GF-D8 (cell line): ENCODE measurements at regions not wholly inside any gene's neighbourhood (a gene's known extent, or its start where the extent isn't known, plus 50 kb on each side); places are given as distances from the start of the nearest gene placed in this dataset.

Source experiments
- DNase-seq: peaks from one replicate; lab custom pipeline; 2025; lab: John Stamatoyannopoulos, UW

DNA sequence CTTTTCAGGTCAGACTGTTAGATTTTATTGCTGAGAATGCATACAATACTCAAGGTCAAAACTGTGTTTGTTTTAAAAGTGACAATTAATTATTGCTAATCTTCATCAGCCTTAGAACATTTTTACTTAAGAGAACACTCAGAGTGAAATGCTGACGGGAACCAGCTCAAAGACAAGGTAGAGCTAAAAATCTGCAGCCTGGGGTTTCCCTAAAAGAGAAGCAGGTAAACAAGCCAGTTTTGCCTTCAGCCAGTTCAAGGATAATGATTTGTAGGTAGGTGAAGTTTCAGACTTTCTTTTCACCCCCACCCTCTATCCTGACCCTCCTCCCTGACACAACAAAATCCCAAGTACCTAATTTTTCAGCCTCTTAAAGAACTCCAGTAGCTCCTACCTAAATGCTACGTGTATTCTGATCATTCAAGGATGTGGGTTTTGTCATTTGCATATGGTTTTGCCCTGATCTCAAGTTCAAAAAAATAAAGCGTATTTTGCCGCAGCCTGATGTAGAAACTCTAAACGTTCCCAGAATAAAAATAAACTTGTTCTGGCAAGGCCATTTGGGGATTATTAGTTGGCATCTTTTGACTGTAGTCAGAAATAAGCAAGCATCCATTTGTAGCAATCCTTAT is 407.2 kb downstream of the EFNA5 start:
- DNase-seq: no peak

GRCh38 chr5:107257885-107258520 is 412.7 kb downstream of the EFNA5 start:
- no peak for DNase-seq

DNA sequence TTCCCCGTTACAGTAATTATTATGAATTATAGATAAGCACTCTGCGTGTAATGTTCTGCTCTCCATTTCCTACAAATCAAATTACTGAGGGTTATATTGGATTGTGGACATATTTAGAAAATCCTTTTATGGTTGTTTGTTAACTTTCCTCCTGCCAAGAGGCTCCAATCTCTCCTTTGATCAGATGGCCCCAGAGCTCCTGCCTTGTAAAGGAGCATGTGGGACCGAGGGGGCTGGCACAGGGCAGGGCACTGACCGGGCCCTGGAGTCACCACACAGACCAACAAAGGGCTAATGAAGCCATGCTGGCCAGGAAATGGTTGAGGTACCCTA is 415.9 kb downstream of the EFNA5 start:
- no peak for DNase-seq

- no peak for DNase-seq
Observed at GRCh38 chr5:107254214-107254901, 416.4 kb downstream of the EFNA5 start.

DNA sequence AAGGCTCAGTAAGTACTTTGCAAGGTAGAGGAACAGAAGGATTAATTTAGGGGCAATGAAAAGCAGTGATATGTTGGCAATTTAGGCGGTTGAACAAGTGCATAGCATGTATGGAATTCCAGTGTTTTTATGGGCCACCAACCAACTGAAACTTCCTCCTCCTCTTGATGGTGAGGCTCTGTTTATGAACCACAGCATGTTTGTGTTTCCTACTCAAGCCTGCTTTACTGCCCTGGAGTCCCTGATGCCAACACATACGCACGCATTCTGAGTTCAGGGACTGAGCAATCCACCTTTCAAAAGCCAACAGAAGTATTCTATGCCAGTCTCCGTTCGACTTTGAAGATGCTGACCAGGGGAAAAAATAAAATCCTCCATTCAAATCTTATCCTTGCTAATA is 417.5 kb downstream of the EFNA5 start:
- no peak for DNase-seq

DNA sequence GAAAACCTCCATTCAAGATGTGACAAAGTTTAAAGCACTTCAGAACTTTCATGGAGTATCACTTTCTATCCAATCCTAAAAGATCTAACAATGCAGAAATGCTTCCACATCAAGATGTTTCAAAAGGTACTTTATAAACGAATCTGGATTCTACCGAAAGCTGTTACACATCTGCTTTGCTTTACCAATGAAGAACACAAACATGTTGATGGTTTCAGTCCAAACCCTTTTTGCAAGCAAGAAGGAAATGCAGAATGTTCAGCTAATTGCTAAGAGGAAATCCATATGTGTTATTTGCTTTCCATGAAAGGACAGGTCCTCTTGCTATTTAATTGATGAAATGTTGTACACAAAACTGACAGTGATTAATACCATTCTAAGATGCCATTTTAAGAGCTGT is 419.6 kb downstream of the EFNA5 start:
- DNase-seq: no peak

- no peak for DNase-seq
Observed at GRCh38 chr5:107248066-107248695, 422.6 kb downstream of the EFNA5 start.

DNA sequence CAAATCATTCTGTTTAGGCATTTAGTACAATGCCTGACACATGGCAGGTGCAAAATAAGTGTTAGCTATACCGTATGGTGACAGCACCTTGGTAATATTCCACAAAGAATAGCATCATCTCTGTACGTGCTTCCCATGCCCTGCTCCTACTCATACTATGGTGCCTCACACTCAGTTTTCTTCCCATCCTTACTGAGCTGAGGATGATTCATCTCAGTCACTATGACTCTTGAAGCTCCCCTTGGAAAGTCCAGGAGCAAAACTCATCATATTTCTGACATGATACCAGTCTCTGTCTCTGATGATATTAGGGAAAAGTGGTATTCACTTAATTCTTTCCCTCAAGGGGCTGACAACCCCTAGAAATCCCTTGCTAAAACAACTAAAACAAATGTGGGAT is 423.3 kb downstream of the EFNA5 start:
- DNase-seq: no peak

DNA sequence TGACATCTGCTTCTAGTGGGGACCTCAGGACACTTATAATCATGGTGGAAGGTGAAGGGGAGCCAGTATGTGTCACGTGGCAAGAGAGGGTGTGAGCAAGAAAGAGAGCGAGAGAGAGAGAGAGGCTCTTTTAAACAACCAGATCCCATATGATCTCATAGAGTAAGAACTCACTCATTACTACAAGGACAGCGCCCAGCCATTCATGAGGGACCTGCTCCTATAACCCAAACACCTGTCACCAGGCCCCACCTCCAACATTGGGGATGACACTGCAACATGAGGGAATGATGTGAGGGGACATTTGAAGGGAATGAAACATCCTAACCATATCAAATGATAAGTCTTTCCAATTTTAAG is 427.5 kb downstream of the EFNA5 start:
- DNase-seq: no peak

DNA sequence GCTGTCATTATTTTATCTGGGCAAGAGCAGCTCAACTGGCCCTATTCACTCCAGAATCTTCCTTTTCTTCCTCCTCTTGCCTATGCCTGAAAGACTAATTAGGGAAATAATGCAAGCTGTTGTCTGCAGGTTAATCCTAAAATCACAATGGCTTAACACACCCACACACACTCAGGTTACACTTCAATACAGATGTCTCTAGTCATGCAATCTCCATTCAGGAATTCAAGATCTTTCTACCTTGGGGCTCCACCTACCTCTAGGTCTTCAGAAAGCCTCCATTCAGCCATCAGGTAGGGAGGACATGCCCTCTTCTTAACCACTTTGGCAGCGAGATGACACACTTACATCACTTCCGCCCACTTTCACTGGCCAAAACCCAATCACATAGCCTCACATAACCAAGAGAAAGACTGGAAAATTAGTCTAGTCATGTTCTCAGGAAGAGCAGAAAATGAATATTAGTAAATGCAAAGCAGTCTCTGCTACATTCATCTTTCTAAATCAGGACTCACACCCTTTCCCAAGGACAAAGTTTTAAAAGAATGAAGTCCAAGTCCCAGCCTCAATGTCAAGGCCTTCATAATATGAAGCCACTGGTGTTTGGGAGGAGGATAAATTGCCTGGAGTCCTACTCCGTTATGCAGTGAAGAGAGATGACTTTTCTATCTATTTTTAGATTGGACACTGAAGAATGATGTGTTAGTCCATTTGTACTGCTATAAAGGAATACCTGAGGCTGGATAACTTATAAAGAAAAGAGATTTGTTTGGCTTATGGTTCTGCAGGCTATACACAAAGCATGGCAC is 428.1 kb downstream of the EFNA5 start:
- DNase-seq: no peak

DNA sequence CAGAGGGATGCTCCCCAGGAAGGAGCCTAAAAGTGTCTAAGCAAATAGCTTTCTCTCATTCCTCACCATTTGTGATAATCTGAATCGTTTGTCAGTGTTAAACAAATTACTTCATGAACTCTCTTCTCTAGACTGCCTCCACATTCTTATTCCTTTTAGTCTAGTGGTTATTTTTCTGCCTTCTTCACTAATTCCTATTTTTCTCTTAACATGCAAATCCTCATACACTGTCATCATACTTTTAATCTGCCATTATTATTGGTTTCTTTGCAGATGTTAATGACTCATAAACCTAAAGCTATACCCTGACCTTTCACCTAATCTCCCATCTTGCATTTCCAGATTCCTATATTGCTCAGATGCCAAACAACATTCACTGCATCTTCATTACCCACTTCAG is 428.9 kb downstream of the EFNA5 start:
- no peak for DNase-seq

DNA sequence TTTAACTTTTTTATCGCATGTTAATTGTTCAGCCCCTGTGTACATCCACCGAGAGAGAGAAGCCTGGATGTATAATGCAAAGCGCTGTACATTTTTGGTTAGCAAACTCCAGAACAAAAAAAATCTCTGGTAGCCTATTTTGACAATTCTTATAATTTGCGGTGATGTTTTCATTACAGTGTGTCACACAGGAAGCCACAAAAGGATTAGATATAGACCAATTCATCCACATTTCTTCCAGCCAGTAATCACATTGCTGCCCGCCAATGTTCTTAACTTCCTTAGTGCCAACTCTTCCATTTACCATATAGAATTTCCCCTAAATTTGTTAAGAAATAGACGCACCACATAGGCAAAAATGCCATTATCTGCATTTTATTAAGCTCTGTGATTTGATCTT is 435.6 kb downstream of the EFNA5 start:
- DNase-seq: no peak

DNA sequence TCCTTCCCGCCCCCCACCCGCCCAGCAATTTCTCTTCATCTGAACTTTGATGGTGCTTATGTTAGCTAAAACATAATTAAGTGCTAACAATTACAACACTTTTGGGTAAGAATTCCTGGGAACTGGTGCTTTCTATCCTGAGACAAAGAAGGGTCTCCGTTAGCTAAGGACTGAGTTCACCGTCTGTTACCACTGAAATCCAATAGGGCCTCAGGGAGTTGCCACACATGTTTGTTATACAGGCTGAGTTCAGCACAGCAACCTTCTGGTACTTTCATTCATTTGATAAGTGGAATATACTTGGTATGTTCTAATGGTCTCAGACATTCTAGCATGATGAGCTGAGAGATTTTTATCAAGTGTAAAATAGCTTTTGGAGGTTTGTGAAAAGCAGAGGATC is 437.9 kb downstream of the EFNA5 start:
- DNase-seq: no peak

- DNase-seq: no peak
Observed at GRCh38 chr5:107232293-107232692, 438.4 kb downstream of the EFNA5 start.

GRCh38 chr5:107231191-107231590 is 439.5 kb downstream of the EFNA5 start:
- DNase-seq: no peak

GRCh38 chr5:107230367-107230766 is 440.4 kb downstream of the EFNA5 start:
- DNase-seq: no peak

GRCh38 chr5:107228226-107228625 is 442.5 kb downstream of the EFNA5 start:
- no peak for DNase-seq

GRCh38 chr5:107224272-107224671 is 446.5 kb downstream of the EFNA5 start:
- DNase-seq: no peak

DNA sequence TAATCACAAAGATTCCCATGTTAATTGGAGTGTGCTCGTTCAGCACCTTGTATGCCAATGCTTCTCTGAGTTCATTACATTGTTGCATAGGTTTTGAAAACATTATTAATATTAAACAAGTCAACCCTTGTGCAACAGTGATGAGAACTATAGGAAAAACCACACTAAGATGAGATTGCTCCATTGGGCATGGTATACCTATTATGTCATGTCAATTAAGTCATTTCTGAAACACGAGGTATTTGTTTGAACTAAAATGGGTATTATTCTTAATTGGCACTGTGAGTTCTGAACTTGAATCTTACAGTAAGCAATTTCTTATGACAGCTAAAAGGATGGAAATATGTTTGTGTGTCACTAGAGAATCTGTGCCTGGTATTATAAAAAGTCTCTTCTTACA is 447.7 kb downstream of the EFNA5 start:
- no peak for DNase-seq

GRCh38 chr5:107219993-107220392 is 450.7 kb downstream of the EFNA5 start:
- DNase-seq: no peak

DNA sequence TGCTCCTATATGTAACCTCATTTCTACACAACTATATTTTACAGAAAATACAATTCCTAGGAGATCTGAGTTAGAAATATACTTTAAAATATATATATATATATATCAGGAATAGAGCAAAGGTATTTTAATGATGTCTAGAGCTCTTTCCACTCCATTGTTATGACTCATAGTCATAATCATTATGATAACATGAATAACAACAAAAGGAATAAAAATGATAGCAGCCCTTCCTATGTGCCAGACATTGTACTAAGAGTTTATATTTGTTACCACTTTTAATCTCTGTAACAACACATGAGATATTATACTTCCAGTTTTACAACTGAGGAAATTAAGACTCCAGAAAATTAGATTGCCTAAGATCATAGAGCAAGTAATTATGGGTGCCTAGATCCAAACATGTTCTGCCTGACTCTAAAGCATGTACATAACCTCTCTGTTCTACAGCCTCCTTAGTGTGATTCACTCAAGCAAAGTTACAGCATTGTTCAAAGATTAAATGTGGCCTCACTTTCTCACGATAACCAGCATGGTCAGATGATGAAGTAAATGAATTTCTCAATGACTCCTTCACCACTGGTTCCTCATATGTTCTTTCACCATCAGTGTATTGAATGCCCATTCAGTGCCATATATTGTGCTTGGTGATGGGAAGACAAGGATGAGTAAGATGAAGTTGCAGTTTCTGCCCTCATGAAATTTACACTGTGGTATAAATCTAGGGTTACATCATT is 452.1 kb downstream of the EFNA5 start:
- DNase-seq: no peak

- no peak for DNase-seq
Observed at GRCh38 chr5:107217721-107218130, 453.0 kb downstream of the EFNA5 start.
